Hepatocyte (in vitro differentiated cells): ENCODE measurements at regions not wholly inside any gene's neighbourhood (a gene's known extent, or its start where the extent isn't known, plus 50 kb on each side); places are given as distances from the start of the nearest gene placed in this dataset.

Experiments used
- DNase-seq: peaks from one replicate; pipeline ENCODE4 v3.0.0-alpha.2; 2016; ENCODE audit warnings: low spot score
- H2AFZ ChIP-seq: fragments of 200-600 bp; sonication (generic); 2 replicates; pipeline ENCODE4 v1.6.0; 2016; ENCODE audit warnings: antibody characterized with exemption, mild to moderate bottlenecking
- H3K27ac ChIP-seq: fragments of 200-600 bp; sonication (generic); 2 replicates; pipeline ENCODE4 v1.5.1; 2016; ENCODE audit warnings: mild to moderate bottlenecking
- H3K27me3 ChIP-seq: fragments of 200-600 bp; sonication (generic); 2 replicates; pipeline ENCODE4 v1.6.1; 2016
- H3K36me3 ChIP-seq: fragments of 200-600 bp; sonication (generic); replicated peaks from 2 replicates; pipeline ENCODE4 v1.5.1; 2016; ENCODE audit warnings: low read depth; ENCODE audit not compliant: insufficient read depth
- H3K4me1 ChIP-seq: fragments of 200-600 bp; sonication (generic); 2 replicates; pipeline ENCODE4 v1.5.1; 2016; ENCODE audit warnings: mild to moderate bottlenecking, moderate library complexity; ENCODE audit not compliant: insufficient read depth
- H3K4me2 ChIP-seq: fragments of 200-600 bp; sonication (generic); 2 replicates; pipeline ENCODE4 v1.6.0; 2016
- H3K4me3 ChIP-seq: fragments of 200-600 bp; sonication (generic); 2 replicates; pipeline ENCODE4 v1.5.1; 2016; ENCODE audit warnings: mild to moderate bottlenecking
- H3K79me2 ChIP-seq: fragments of 200-600 bp; sonication (generic); 2 replicates; pipeline ENCODE4 v1.6.0; 2017; ENCODE audit warnings: mild to moderate bottlenecking
- H3K9me2 ChIP-seq: fragments of 200-600 bp; sonication (generic); replicated peaks from 2 replicates; pipeline ENCODE4 v1.6.0; 2017; ENCODE audit warnings: mild to moderate bottlenecking; ENCODE audit not compliant: insufficient read depth
- H3K9me3 ChIP-seq: fragments of 200-600 bp; sonication (generic); 2 replicates; pipeline ENCODE4 v1.5.1; 2016; ENCODE audit warnings: low read depth, mild to moderate bottlenecking
- H4K20me1 ChIP-seq: fragments of 200-600 bp; sonication (generic); 2 replicates; pipeline ENCODE4 v1.6.0; 2016; ENCODE audit warnings: mild to moderate bottlenecking; ENCODE audit not compliant: insufficient read depth, poor library complexity, severe bottlenecking
- EZH2 ChIP-seq: fragments of 200-600 bp; sonication (generic); IDR thresholded peaks from 2 replicates; pipeline ENCODE4 v1.6.1; 2016; ENCODE audit warnings: antibody characterized with exemption, mild to moderate bottlenecking, borderline replicate concordance
- EZH2phosphoT487 ChIP-seq: fragments of 200-600 bp; sonication (generic); IDR thresholded peaks from one replicate; pipeline ENCODE4 v1.6.1; 2018; ENCODE audit warnings: antibody characterized with exemption, mild to moderate bottlenecking, low read depth, moderate library complexity; ENCODE audit not compliant: unreplicated experiment, severe bottlenecking
- WGBS: methylation state at CpG from one replicate; pipeline ENCODE4 v1.1.6; 2016; ENCODE audit warnings: low lambda C conversion rate; ENCODE audit errors: missing lambda C conversion rate; 5-methylcytosine and 5-hydroxymethylcytosine counted together
- TF ChIP-seq, protein P1 (sequence below): fragments of 200-600 bp; sonication (generic); IDR thresholded peaks from 2 replicates; pipeline ENCODE4 v1.5.1; 2016; ENCODE audit warnings: antibody characterized with exemption, mild to moderate bottlenecking; ENCODE audit not compliant: poor library complexity

DNA sequence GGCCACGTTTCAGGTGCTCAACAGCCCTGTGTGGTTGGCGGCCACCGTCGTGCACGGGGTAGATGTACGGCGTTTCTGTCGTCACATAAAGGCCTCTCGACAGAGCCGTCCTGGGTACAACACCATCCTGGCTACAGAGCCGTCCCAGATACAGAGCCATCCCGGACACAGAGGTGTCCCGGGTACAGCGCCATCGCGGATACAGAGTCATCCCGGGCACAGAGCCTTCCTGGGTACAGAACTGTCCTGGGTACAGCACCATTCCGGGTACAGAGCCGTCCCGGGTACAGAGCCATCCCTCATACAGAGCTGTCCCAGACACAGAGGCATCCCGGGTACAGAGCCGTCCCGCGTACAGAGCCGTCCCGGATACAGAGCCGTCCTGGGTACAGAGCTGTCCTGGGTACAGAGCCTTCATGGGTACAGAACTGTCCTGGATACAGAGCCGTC is 222.7 kb upstream of the SOX1 start:
- DNase-seq, result no peak
- Histone ChIP-seq H3K9me3 (no peaks in the 10 kb centered on the region), H3K27ac (no peak overlapping the region), H3K79me2 (no peaks in the 10 kb centered on the region), H2AFZ (no peak overlapping the region), H3K27me3 (peaks cover 26% of the 10 kb centered on the region), H3K4me2 (no peak overlapping the region), H3K4me3 (no peak overlapping the region), H4K20me1 (no peaks in the 10 kb centered on the region), H3K36me3 (no peaks in the 10 kb centered on the region), H3K4me1 (no peaks in the 10 kb centered on the region), H3K9me2 (no peaks in the 10 kb centered on the region)
- no peak for TF ChIP-seq EZH2
- TF ChIP-seq EZH2phosphoT487, result no peak
- TF ChIP-seq, protein P1, sequence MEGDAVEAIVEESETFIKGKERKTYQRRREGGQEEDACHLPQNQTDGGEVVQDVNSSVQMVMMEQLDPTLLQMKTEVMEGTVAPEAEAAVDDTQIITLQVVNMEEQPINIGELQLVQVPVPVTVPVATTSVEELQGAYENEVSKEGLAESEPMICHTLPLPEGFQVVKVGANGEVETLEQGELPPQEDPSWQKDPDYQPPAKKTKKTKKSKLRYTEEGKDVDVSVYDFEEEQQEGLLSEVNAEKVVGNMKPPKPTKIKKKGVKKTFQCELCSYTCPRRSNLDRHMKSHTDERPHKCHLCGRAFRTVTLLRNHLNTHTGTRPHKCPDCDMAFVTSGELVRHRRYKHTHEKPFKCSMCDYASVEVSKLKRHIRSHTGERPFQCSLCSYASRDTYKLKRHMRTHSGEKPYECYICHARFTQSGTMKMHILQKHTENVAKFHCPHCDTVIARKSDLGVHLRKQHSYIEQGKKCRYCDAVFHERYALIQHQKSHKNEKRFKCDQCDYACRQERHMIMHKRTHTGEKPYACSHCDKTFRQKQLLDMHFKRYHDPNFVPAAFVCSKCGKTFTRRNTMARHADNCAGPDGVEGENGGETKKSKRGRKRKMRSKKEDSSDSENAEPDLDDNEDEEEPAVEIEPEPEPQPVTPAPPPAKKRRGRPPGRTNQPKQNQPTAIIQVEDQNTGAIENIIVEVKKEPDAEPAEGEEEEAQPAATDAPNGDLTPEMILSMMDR, result no peak
- 97% methylated on average over 28 of the region's 28 CpGs for WGBS

DNA sequence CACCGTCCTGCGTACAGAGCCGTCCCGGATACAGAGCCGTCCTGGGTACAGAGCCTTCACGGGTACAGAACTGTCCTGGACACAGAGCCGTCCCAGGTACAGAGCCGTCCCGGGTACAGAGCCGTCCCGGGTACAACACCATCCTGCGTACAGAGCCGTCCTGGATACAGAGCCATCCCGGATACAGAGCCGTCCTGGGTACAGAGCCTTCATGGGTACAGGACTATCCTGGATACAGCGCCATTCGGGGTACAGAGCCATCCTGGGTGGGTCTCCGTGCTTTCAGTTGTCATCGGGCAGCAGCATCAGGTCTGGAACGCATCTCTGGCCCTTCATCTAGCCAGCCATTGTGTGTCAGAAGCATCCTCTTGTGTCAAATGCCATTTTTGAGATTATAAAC is 222.3 kb upstream of the SOX1 start:
- no peak overlapping the region for H2AFZ ChIP-seq
- no peaks in the 10 kb centered on the region for H3K9me2 ChIP-seq
- H3K9me3 ChIP-seq, result no peaks in the 10 kb centered on the region
- no peak overlapping the region for H3K4me3 ChIP-seq
- no peaks in the 10 kb centered on the region for H3K79me2 ChIP-seq
- H3K27me3 ChIP-seq, result peaks cover 26% of the 10 kb centered on the region
- H3K27ac ChIP-seq, result no peak overlapping the region
- H3K4me2 ChIP-seq, result no peak overlapping the region
- no peaks in the 10 kb centered on the region for H3K4me1 ChIP-seq
- DNase-seq, result no peak
- H3K36me3 ChIP-seq, result no peaks in the 10 kb centered on the region
- no peaks in the 10 kb centered on the region for H4K20me1 ChIP-seq
- TF ChIP-seq EZH2 (no peak), EZH2phosphoT487 (no peak)
- TF ChIP-seq, protein P1, result no peak
- WGBS, result 95% methylated on average over 20 of the region's 20 CpGs

DNA sequence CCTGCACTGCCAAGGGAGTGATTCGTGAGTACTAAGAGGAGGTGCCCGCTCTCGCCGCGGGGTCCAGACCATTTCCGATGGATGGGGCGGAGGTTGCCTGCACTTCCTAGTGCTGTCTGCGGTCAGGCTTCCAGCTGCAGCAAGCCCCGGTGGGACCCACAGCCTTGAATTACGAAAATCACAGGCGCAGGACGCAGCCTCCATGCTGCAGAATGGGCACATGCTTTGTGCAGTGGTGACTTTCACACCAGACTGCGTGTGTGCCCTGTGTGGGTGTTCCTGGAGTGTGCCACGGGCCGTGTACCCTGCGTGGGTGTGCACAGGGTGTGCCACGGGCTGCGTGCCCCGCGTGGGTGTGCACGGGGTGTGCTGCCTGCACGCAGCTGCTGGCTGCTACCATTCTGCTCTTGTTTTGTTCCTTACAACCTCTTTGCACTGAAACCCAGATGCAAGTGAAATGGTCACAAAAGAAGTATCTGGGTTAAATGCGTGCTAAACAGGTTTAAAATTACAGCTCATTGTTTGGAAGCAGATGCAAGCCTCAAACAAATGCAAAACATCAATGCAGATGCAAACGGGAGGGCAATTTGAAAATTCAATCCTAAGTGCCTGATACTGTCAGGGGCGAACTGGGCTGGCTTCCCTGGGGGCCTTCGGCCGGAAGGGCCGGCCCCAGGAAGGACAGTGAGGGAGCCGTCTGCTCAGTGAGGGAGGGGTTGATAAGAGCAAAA is 221.2 kb upstream of the SOX1 start:
- Histone ChIP-seq H3K4me2 (no peak overlapping the region), H3K27ac (no peak overlapping the region), H2AFZ (no peak overlapping the region), H3K4me1 (no peaks in the 10 kb centered on the region), H3K27me3 (peaks cover 26% of the 10 kb centered on the region), H3K79me2 (no peaks in the 10 kb centered on the region), H3K9me2 (no peaks in the 10 kb centered on the region), H3K4me3 (no peak overlapping the region), H3K36me3 (no peaks in the 10 kb centered on the region), H4K20me1 (no peaks in the 10 kb centered on the region), H3K9me3 (no peaks in the 10 kb centered on the region)
- 25% methylated on average over 29 of the region's 29 CpGs for whole genome bisulfite sequencing
- TF ChIP-seq, protein P1, result no peak
- no peak for TF ChIP-seq EZH2
- TF ChIP-seq EZH2phosphoT487, result no peak
- no peak for DNase-seq
